Kidney glomerular epithelial cell (primary cell): ENCODE measurements at regions not wholly inside any gene's neighbourhood (a gene's known extent, or its start where the extent isn't known, plus 50 kb on each side); places are given as distances from the start of the nearest gene placed in this dataset.
A peak's percentile ranks its signal among the peaks of the same experiment; 100 is the strongest.

Source experiments
- DNase-seq: peaks from one replicate; lab custom pipeline; 2025; lab: John Stamatoyannopoulos, UW

GRCh38 chr10:28963539-28964221 is 286.4 kb downstream of the BAMBI start:
- no peak for DNase-seq

GRCh38 chr10:28965937-28966336 is 288.6 kb downstream of the BAMBI start:
- DNase-seq = no peak

GRCh38 chr10:28967031-28967430 is 289.7 kb downstream of the BAMBI start:
- no peak for DNase-seq

GRCh38 chr10:28969413-28969812 is 292.1 kb downstream of the BAMBI start:
- no peak for DNase-seq

- DNase-seq = no peak
These were observed 292.9 kb downstream of the BAMBI start for GRCh38 chr10:28970231-28970630.

GRCh38 chr10:28971255-28971654 is 293.9 kb downstream of the BAMBI start:
- no peak for DNase-seq

DNA sequence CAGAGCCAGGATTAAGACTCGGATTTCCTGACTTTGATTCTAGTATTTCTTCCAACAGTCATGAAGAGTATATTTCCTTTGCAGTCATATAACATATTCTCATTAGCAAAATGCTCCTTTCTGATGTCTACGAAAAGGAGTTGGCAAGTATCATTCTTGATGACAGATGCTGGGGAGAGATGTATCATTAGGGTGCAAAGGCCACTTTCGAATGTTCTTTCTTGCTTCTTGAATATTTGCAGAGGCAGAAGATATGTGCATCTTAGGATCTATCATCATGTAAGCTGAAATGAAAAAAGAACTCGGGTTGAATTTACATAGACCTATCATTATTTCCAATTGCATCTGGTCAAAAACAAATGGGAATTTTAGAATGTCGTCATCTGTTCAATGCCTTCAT is 294.4 kb downstream of the BAMBI start:
- no peak for DNase-seq

- no peak for DNase-seq
These were observed 296.1 kb downstream of the BAMBI start for GRCh38 chr10:28973309-28973972.

DNA sequence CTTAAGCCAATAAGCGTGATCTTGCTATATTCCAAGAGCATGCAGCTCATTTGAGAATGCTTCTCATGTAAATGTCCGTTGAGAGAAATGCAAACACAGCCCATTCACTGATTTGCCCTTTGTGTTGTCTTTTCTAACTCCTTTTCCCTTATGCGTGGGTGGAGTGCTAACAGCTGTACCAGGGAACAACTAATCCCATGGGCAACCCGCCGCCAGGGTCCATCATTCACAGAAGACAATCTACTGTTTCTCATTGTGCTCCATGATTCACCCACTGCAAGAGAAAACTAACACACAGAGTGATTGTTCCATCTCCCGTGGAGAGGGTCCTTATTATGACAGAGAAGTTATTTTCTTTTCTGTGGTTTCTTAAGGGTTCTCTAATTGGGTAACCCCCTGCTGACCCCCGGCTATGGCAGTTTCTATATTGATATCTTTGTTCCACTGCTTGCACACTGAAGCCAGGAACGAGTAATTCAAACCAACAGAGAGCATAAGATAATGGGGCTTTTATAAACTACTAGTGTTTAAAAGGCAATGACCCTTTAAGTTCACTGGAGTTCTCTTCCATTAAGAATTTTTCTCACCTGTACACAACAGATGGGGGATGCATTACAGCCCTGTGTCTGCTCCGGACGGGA is 298.7 kb downstream of the BAMBI start:
- DNase-seq = peak; percentile 99

- DNase-seq = no peak
These were observed 300.2 kb downstream of the BAMBI start for GRCh38 chr10:28977518-28977917.

GRCh38 chr10:28980264-28980663 is 302.9 kb downstream of the BAMBI start:
- DNase-seq = no peak

- no peak for DNase-seq
These were observed 303.7 kb downstream of the BAMBI start for GRCh38 chr10:28981007-28981406.

- no peak for DNase-seq
These were observed 305.7 kb downstream of the BAMBI start for GRCh38 chr10:28982974-28983373.

DNA sequence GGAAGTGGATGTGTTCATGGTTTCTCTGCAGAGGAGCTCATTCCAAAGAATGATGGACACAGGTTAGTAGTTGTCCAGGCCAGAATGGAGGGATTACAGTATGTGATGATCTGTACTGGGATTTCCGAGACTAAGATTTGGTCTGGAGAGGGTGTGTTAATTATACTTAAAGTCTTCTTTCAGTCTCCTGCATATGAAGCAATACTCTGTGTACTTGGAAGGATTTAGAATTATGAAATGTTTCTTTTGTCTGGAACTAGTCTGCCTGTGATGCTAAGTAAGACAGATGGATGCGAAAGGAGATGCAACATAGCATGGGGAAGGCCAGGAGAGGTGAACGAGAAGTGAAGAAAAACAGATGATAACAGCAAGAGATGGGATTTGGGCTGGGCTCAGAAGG is 305.1 kb upstream of the LYZL1 start:
- DNase-seq = no peak

DNA sequence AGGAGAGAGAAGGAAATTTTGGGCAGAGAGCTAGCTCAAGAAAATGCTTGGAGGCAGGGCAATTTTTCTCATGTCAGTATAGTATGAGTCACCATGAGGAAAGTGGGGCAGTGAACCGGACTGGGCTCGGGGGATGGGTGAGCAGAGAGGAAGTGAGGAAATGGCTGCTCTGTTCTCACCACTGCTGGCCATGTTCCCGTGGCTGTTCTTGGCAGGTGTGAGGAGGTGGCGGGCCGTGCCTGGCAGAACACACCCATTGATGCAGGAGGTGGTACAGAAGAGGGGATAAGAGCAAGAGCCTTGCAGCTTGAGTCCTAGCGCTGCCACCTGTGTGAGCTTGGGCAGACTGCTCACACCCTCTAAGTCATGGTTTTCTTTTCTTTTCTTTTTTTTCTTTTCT is 304.4 kb upstream of the LYZL1 start:
- DNase-seq = peak; percentile 71

- no peak for DNase-seq
These were observed 303.6 kb upstream of the LYZL1 start for GRCh38 chr10:28985137-28985885.

- DNase-seq = no peak
These were observed 302.6 kb upstream of the LYZL1 start for GRCh38 chr10:28986117-28986792.

GRCh38 chr10:28986856-28987255 is 302.0 kb upstream of the LYZL1 start:
- no peak for DNase-seq

DNA sequence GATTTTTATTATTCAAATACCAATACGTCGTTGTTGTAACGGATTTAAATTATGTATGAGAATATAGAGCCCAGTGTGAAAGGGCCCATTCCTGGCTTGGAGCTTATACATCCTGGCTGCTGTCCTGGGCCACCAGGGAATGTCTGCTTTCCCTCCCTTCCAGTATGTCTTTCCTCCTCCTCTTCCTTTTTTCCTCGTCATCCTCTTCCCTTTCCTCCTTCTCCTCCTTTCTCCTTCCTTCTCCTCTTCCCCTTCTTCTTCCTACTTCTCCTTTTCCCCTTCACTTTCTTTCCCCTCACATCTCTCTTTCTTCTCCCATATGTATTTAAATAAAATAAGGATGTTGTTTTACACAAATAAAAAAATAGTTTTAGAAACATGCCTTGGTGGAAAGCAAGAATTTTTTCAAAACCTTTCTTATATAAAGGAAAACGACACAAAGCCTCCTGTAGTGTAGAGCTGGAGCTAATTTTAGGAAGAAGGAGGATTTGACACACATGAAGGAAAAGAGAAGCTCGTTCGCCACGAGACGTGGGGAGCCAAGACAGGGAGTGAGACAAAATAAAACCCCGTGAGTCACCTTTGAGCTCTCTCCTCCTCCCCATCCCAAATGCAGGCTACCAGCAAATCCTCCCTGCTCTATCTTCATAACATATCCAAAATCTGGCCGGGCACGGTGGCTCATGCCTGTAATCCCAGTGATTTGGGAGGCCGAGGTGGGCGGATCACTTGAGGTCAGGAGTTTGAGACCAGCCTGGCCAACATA is 301.1 kb upstream of the LYZL1 start:
- no peak for DNase-seq

- no peak for DNase-seq
These were observed 299.9 kb upstream of the LYZL1 start for GRCh38 chr10:28988980-28989379.
